BE2C (cell line): ENCODE measurements at regions not wholly inside any gene's neighbourhood (a gene's known extent, or its start where the extent isn't known, plus 50 kb on each side); places are given as distances from the start of the nearest gene placed in this dataset.
"Not testable (repeated sequence)": the region's sequence is repeated elsewhere in the genome, so short reads cannot be mapped to it uniquely, and the experiment has no call there.

Experiments
- DNase-seq: peaks from one replicate; pipeline ENCODE4 v3.0.0-alpha.2; 2020
- H3K27me3 ChIP-seq: fragments of 250-450 bp; sonication (Bioruptor Pico); 2 replicates; pipeline ENCODE4 v1.5.1; 2020; ENCODE audit warnings: mild to moderate bottlenecking
- H3K36me3 ChIP-seq: fragments of 250-450 bp; sonication (Bioruptor Pico); 2 replicates; pipeline ENCODE4 v1.5.1; 2020; ENCODE audit warnings: mild to moderate bottlenecking
- H3K4me1 ChIP-seq: fragments of 250-450 bp; sonication (Bioruptor Pico); 2 replicates; pipeline ENCODE4 v1.5.1; 2020
- H3K4me3 ChIP-seq: 2 replicates; pipeline ENCODE4 v1.5.1; 2011; ENCODE audit warnings: low read depth, low read length
- H3K9me3 ChIP-seq: fragments of 250-450 bp; sonication (Bioruptor Pico); 2 replicates; pipeline ENCODE4 v1.5.1; 2020
- CTCF ChIP-seq: IDR thresholded peaks from 2 replicates; pipeline ENCODE4 v1.5.1; 2012; ENCODE audit warnings: mild to moderate bottlenecking, low read depth, low read length

- Histone ChIP-seq H3K9me3 (no peaks in the 10 kb centered on the region), H3K4me3 (no peak overlapping the region), H3K36me3 (no peaks in the 10 kb centered on the region), H3K27me3 (no peaks in the 10 kb centered on the region), H3K4me1 (peaks cover 15% of the 10 kb centered on the region)
- no peak for DNase-seq
- no peak for TF ChIP-seq CTCF
Measured at GRCh38 chr2:20499387-20499786, 52.5 kb downstream of the RHOB start.

GRCh38 chr2:20501974-20502373 lies 55.1 kb downstream of the RHOB start:
- H3K4me1 ChIP-seq, result peaks cover 12% of the 10 kb centered on the region
- no peaks in the 10 kb centered on the region for H3K27me3 ChIP-seq
- no peak overlapping the region for H3K4me3 ChIP-seq
- no peak for TF ChIP-seq CTCF
- H3K9me3 ChIP-seq, result no peaks in the 10 kb centered on the region
- no peaks in the 10 kb centered on the region for H3K36me3 ChIP-seq
- no peak for DNase-seq

- not testable (repeated sequence) for H3K36me3 ChIP-seq, H3K9me3 ChIP-seq, H3K27me3 ChIP-seq, H3K4me3 ChIP-seq, DNase-seq
- peaks cover 12% of the 10 kb centered on the region for H3K4me1 ChIP-seq
Measured at GRCh38 chr2:20502496-20502895, 55.6 kb downstream of the RHOB start.

- H3K36me3 ChIP-seq, result no peaks in the 10 kb centered on the region
- H3K27me3 ChIP-seq, result no peaks in the 10 kb centered on the region
- no peaks in the 10 kb centered on the region for H3K9me3 ChIP-seq
- DNase-seq, result no peak
- no peak overlapping the region for H3K4me3 ChIP-seq
- TF ChIP-seq CTCF, result no peak
- peaks cover 15% of the 10 kb centered on the region for H3K4me1 ChIP-seq
Measured at GRCh38 chr2:20504174-20504573, 57.3 kb downstream of the RHOB start.

GRCh38 chr2:20506201-20506685 lies 59.4 kb downstream of the RHOB start:
- Histone ChIP-seq H3K27me3 (no peaks in the 10 kb centered on the region), H3K36me3 (no peaks in the 10 kb centered on the region), H3K4me1 (peaks cover 23% of the 10 kb centered on the region), H3K4me3 (no peak overlapping the region), H3K9me3 (no peaks in the 10 kb centered on the region)
- no peak for DNase-seq
- peak; percentile 16; the same call in 1 of the 2 replicates for TF ChIP-seq CTCF

- Histone ChIP-seq H3K9me3 (no peaks in the 10 kb centered on the region), H3K4me1 (peaks cover 20% of the 10 kb centered on the region), H3K27me3 (no peaks in the 10 kb centered on the region), H3K4me3 (no peak overlapping the region), H3K36me3 (no peaks in the 10 kb centered on the region)
- TF ChIP-seq CTCF, result no peak
- no peak for DNase-seq
Measured at GRCh38 chr2:20507166-20507692, 60.4 kb downstream of the RHOB start.

- no peak for TF ChIP-seq CTCF
- Histone ChIP-seq H3K36me3 (no peaks in the 10 kb centered on the region), H3K27me3 (no peaks in the 10 kb centered on the region), H3K4me1 (peaks cover 20% of the 10 kb centered on the region), H3K9me3 (no peaks in the 10 kb centered on the region), H3K4me3 (no peak overlapping the region)
- DNase-seq, result no peak
Measured at GRCh38 chr2:20507711-20508110, 60.8 kb downstream of the RHOB start.
